Epithelial cell of esophagus (primary cell): ENCODE measurements at regions not wholly inside any gene's neighbourhood (a gene's known extent, or its start where the extent isn't known, plus 50 kb on each side); places are given as distances from the start of the nearest gene placed in this dataset.

Experiments
- DNase-seq: peaks from one replicate; pipeline ENCODE4 v3.0.0; 2010; ENCODE audit warnings: low read depth
- H3K4me3 ChIP-seq: 2 replicates; pipeline ENCODE4 v1.5.1; 2011; ENCODE audit warnings: mild to moderate bottlenecking, low read length, control low read depth
- CTCF ChIP-seq: IDR thresholded peaks from 2 replicates; pipeline ENCODE4 v1.5.1; 2011; ENCODE audit warnings: low read depth, mild to moderate bottlenecking, low read length, control low read depth, inconsistent platforms; ENCODE audit not compliant: insufficient read depth; ENCODE audit errors: missing control alignments

- no peak for DNase-seq
- no peak overlapping the region for H3K4me3 ChIP-seq
- no peak for TF ChIP-seq CTCF
These were observed 353.6 kb downstream of the LRFN5 start for GRCh38 chr14:41960281-41960680.

GRCh38 chr14:41957459-41957858 lies 350.8 kb downstream of the LRFN5 start:
- no peak overlapping the region for H3K4me3 ChIP-seq
- no peak for TF ChIP-seq CTCF
- DNase-seq, result no peak
